CD14-positive monocyte (primary cell): ENCODE measurements at regions not wholly inside any gene's neighbourhood (a gene's known extent, or its start where the extent isn't known, plus 50 kb on each side); places are given as distances from the start of the nearest gene placed in this dataset.

ENCODE experiments used
- DNase-seq, 3 donors: peaks; one replicate each; pipeline ENCODE4 v3.0.0-alpha.2; 2011 to 2022
- H2AFZ ChIP-seq: 2 replicates; pipeline ENCODE4 v1.6.0; 2012; ENCODE audit warnings: mild to moderate bottlenecking, low read depth, low read length, inconsistent platforms; ENCODE audit not compliant: insufficient read depth, poor library complexity, severe bottlenecking
- H3K27ac ChIP-seq, 2 donors: 1 replicate in 1 of 2; 2 replicates in 1 of 2; pipeline ENCODE4 v1.5.1; 2012 to 2013; ENCODE audit warnings: low read length in 2 of 2, control low read depth in 1 of 2, inconsistent platforms in 1 of 2, low read depth in 1 of 2, mild to moderate bottlenecking in 1 of 2
- H3K27me3 ChIP-seq, 2 donors: one replicate each; pipeline versions ENCODE4 v1.6.0 to v1.6.1; 2011 to 2013; ENCODE audit warnings: low read length in 2 of 2; ENCODE audit not compliant: control insufficient read depth in 2 of 2, insufficient read depth in 2 of 2
- H3K36me3 ChIP-seq, 2 donors: replicated peaks in 1 of 2; 1 replicate in 1 of 2; 2 replicates in 1 of 2; pipeline versions ENCODE4 v1.5.1 to v1.6.1; 2012 to 2013; ENCODE audit warnings: low read length in 2 of 2, control low read depth in 1 of 2, inconsistent platforms in 1 of 2, mild to moderate bottlenecking in 1 of 2; ENCODE audit not compliant: insufficient read depth in 2 of 2, control insufficient read depth in 1 of 2
- H3K4me1 ChIP-seq, 2 donors: 1 replicate in 1 of 2; 2 replicates in 1 of 2; pipeline versions ENCODE4 v1.5.1 to v1.6.1; 2012 to 2013; ENCODE audit warnings: low read length in 2 of 2, control low read depth in 1 of 2, inconsistent platforms in 1 of 2, mild to moderate bottlenecking in 1 of 2, moderate library complexity in 1 of 2; ENCODE audit not compliant: insufficient read depth in 2 of 2, control insufficient read depth in 1 of 2
- H3K4me2 ChIP-seq: replicated peaks from 2 replicates; pipeline ENCODE3; 2012; ENCODE audit warnings: low read length, moderate library complexity, mild to moderate bottlenecking; ENCODE audit not compliant: poor library complexity, severe bottlenecking; ENCODE audit errors: extremely low read depth
- H3K4me3 ChIP-seq, 3 experiments: fragments of 200-600 bp in 1 of 3; sonication (generic) in 1 of 3; replicated peaks in 1 of 3; 1 replicate in 2 of 3; 2 replicates in 1 of 3; pipeline ENCODE4 v1.5.1; 2011 to 2013; ENCODE audit warnings: low read length in 3 of 3, mild to moderate bottlenecking in 3 of 3, control low read depth in 2 of 3, low read depth in 2 of 3, inconsistent platforms in 1 of 3, moderate library complexity in 1 of 3
- H3K79me2 ChIP-seq: 2 replicates; pipeline ENCODE4 v1.6.0; 2012; ENCODE audit warnings: mild to moderate bottlenecking, control low read depth, inconsistent platforms, low read length, moderate library complexity; ENCODE audit not compliant: insufficient read depth
- H3K9ac ChIP-seq: 2 replicates; pipeline ENCODE4 v1.6.0; 2017; ENCODE audit warnings: low read length, mild to moderate bottlenecking; ENCODE audit not compliant: insufficient read depth, poor library complexity, severe bottlenecking
- H3K9me3 ChIP-seq, 2 donors: replicated peaks in 1 of 2; 1 replicate in 1 of 2; 2 replicates in 1 of 2; pipeline versions ENCODE4 v1.5.1 to v1.6.1; 2012 to 2013; ENCODE audit warnings: low read length in 2 of 2, control low read depth in 1 of 2; ENCODE audit not compliant: control insufficient read depth in 1 of 2, insufficient read depth in 1 of 2
- H4K20me1 ChIP-seq: 2 replicates; pipeline ENCODE4 v1.6.0; 2012; ENCODE audit warnings: mild to moderate bottlenecking, low read length, control low read depth, moderate library complexity; ENCODE audit not compliant: insufficient read depth
- H3K27ac Mint-ChIP-seq, 7 donors: one replicate each; pipeline ENCODE4 v1.8.0; 2020; ENCODE audit warnings: mild to moderate bottlenecking in 7 of 7, mixed read lengths in 7 of 7, moderate library complexity in 6 of 7, inconsistent platforms in 2 of 7
- H3K27me3 Mint-ChIP-seq, 3 donors: one replicate each; pipeline ENCODE4 v1.8.0; 2021 to 2022; ENCODE audit warnings: low read depth in 3 of 3, mild to moderate bottlenecking in 3 of 3, mixed read lengths in 3 of 3, moderate library complexity in 3 of 3, inconsistent platforms in 1 of 3
- H3K36me3 Mint-ChIP-seq, 2 donors: one replicate each; pipeline ENCODE4 v1.8.0; 2020; ENCODE audit warnings: mixed read lengths in 2 of 2, inconsistent platforms in 1 of 2, mild to moderate bottlenecking in 1 of 2
- H3K4me1 Mint-ChIP-seq: one replicate; pipeline ENCODE4 v1.8.0; 2020; ENCODE audit warnings: mild to moderate bottlenecking, mixed read lengths
- H3K4me3 Mint-ChIP-seq, 2 donors: one replicate each; pipeline ENCODE4 v1.8.0; 2020; ENCODE audit warnings: mild to moderate bottlenecking in 2 of 2, mixed read lengths in 2 of 2, moderate library complexity in 1 of 2
- H3K9me3 Mint-ChIP-seq, 7 donors: one replicate each; pipeline ENCODE4 v1.8.0; 2020 to 2022; ENCODE audit warnings: mixed read lengths in 7 of 7, mild to moderate bottlenecking in 6 of 7, moderate library complexity in 6 of 7, inconsistent platforms in 2 of 7
- CTCF ChIP-seq: fragments of 200-600 bp; IDR thresholded peaks from one replicate; pipeline ENCODE4 v1.8.0; 2022; ENCODE audit warnings: antibody characterized with exemption, mild to moderate bottlenecking
- intact Hi-C, 2 donors: fragments of 100-400 bp; cut with micrococcal nuclease; formaldehyde crosslinking; loops; one replicate each; pipeline versions ENCODE4 v1.15.0 to v1.15.1; 2023

DNA sequence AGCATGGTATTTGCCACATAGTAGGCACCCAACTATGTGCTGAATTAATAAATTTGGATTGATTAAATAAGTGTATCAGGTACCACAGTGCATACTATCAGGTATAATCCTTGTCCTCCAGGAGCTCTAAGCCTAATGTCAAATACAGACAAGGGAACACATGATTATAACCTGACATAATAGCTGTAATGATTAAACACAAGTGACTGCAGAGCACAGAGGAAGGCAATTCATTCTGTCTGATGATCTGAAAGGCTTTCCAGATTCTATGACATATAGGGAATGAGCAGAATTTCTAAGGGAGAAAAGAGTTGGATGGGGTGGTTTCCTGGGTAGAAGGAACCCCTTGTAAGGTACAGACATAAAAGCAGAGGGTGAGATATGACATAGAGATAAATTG, 273.5 kb downstream of the KIF2B start:
- Histone ChIP-seq H4K20me1 (no peaks in the 10 kb centered on the region), H3K4me3 (no peak overlapping the region), H3K27me3 (no peaks in the 10 kb centered on the region), H3K36me3 (no peaks in the 10 kb centered on the region), H2AFZ (no peak overlapping the region), H3K27ac (no peak overlapping the region), H3K4me2 (no peak overlapping the region), H3K9me3 (peaks cover 1 to 4% of the 10 kb centered on the region in 2 donors), H3K4me1 (no peaks in the 10 kb centered on the region), H3K79me2 (no peaks in the 10 kb centered on the region), H3K9ac (no peak overlapping the region)
- peaks cover 0 to 5% (median 2%) of the 10 kb centered on the region in 7 donors for H3K9me3 Mint-ChIP-seq
- H3K27me3 Mint-ChIP-seq: no peaks in the 10 kb centered on the region
- intact Hi-C loops: no loop called here
- no peaks in the 10 kb centered on the region for H3K36me3 Mint-ChIP-seq
- H3K4me1 Mint-ChIP-seq: no peaks in the 10 kb centered on the region
- TF ChIP-seq CTCF: no peak
- H3K4me3 Mint-ChIP-seq: no peak overlapping the region
- no peak for DNase-seq
- H3K27ac Mint-ChIP-seq: no peak overlapping the region

- DNase-seq: no peak
- H3K9me3 ChIP-seq: peaks cover 19 to 23% of the 10 kb centered on the region in 2 donors
- H2AFZ ChIP-seq: no peak overlapping the region
- peaks cover 3 to 19% (median 13%) of the 10 kb centered on the region in 7 donors for H3K9me3 Mint-ChIP-seq
- no peak overlapping the region for H3K4me2 ChIP-seq
- no peak for TF ChIP-seq CTCF
- H3K27me3 Mint-ChIP-seq: peaks cover 0 to 2% (median 1%) of the 10 kb centered on the region in 3 donors
- H3K27me3 ChIP-seq: no peaks in the 10 kb centered on the region
- H3K4me3 Mint-ChIP-seq: no peak overlapping the region
- no peak overlapping the region for H3K4me3 ChIP-seq
- intact Hi-C loops: no loop called here
- H3K9ac ChIP-seq: no peak overlapping the region
- no peak overlapping the region for H3K27ac Mint-ChIP-seq
- H3K4me1 ChIP-seq: no peaks in the 10 kb centered on the region
- H3K36me3 ChIP-seq: no peaks in the 10 kb centered on the region
- H3K79me2 ChIP-seq: no peaks in the 10 kb centered on the region
- no peaks in the 10 kb centered on the region for H3K36me3 Mint-ChIP-seq
- H3K4me1 Mint-ChIP-seq: no peaks in the 10 kb centered on the region
- H4K20me1 ChIP-seq: no peaks in the 10 kb centered on the region
- no peak overlapping the region for H3K27ac ChIP-seq
Measured at GRCh38 chr17:54099221-54099620, 276.5 kb downstream of the KIF2B start.
